ENCODE measurements at regions not wholly inside any gene's neighbourhood (a gene's known extent, or its start where the extent isn't known, plus 50 kb on each side); places are given as distances from the start of the nearest gene placed in this dataset.
"Not testable (repeated sequence)": the region's sequence is repeated elsewhere in the genome, so short reads cannot be mapped to it uniquely, and the experiment has no call there.

DNA sequence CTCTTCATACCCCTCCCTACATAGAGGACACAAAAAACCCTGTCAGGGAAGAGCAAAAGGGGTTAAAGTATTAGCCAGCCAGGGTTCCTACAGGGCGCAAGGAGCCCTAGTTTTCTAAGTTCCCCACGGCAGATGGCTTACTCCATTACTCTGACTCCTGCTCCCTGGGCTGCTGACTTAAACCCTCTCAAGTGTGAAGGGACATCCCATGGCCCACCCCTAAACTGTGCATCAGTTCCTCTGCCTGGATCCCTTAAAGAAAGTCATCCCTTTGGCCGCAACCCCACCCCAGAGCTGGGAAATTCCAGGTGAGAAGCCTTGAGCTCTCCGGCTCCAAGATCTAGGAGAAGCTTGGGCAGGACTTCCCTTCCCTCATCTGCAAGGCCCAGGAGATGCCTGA, 236.0 kb downstream of the TOMM20 start:
- Histone ChIP-seq H3K9ac (ENCODE audit: low read depth in 1 of 2, low read length in 2 of 2) (no peak overlapping the region), H3K4me1 (ENCODE audit: control insufficient read depth in 1 of 2, insufficient read depth in 2 of 2, low read length in 2 of 2) (peaks cover 0 to 20% of the 10 kb centered on the region in 2 donors), H3K4me3 (ENCODE audit: low read depth in 1 of 2, low read length in 2 of 2) (no peak overlapping the region), H3K27me3 (ENCODE audit: control insufficient read depth in 1 of 2, insufficient read depth in 2 of 2, low read length in 2 of 2) (no peaks in the 10 kb centered on the region), H3K9me3 (ENCODE audit: control insufficient read depth in 1 of 2, low read length in 2 of 2) (no peaks in the 10 kb centered on the region), H3K27ac (ENCODE audit: low read depth, low read length) (no peak overlapping the region), H3K36me3 (ENCODE audit: control insufficient read depth in 1 of 2, insufficient read depth in 2 of 2, low read length in 2 of 2) (no peaks in the 10 kb centered on the region)

DNA sequence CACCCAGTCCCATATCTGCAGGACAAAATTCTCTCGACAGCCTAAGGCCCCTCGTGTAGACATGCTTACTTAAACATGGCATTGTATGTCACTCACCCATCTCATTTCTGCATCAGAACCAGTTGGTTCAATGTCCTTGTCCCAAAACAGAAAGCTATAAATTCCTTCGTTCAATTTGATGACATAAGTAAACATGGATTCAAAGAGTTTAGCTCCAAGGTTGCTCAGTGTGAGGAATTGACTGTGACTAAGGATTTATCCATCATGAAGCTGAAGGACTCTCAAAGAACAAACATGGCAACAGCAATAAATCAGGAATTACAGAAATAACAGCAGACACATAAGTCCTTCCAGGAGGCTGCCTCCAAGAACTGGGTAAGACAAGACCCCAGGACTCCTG, 237.2 kb downstream of the TOMM20 start:
- Histone ChIP-seq H3K27me3 (ENCODE audit: control insufficient read depth in 1 of 2, insufficient read depth in 2 of 2, low read length in 2 of 2) (no peaks in the 10 kb centered on the region), H3K4me3 (ENCODE audit: low read depth in 1 of 2, low read length in 2 of 2) (no peak overlapping the region), H3K4me1 (ENCODE audit: control insufficient read depth in 1 of 2, insufficient read depth in 2 of 2, low read length in 2 of 2) (peaks cover 0 to 32% of the 10 kb centered on the region in 2 donors), H3K27ac (ENCODE audit: low read depth, low read length) (no peak overlapping the region), H3K9me3 (ENCODE audit: control insufficient read depth in 1 of 2, low read length in 2 of 2) (no peaks in the 10 kb centered on the region), H3K9ac (ENCODE audit: low read depth in 1 of 2, low read length in 2 of 2) (no peak overlapping the region), H3K36me3 (ENCODE audit: control insufficient read depth in 1 of 2, insufficient read depth in 2 of 2, low read length in 2 of 2) (no peaks in the 10 kb centered on the region)

DNA sequence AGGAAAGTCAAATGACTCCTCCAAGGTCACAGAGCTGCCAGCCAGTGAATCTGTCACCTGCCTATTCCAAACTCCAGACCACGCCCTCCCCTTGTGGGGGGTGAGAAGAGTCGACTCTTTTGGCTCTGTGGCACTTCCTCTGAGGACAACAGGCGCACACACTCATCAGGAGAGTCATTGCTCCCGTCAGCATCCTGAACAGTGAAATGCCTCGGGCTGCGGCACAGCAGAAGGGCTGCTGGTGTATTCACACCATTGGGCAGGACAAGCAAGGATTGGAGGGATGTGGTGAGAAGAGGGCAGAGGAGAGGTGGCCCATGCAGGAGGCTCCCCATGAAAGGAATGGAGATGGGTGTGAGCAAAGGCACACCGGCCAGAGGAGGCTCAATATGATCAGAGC, 239.0 kb downstream of the TOMM20 start:
- no peaks in the 10 kb centered on the region for H3K27me3 ChIP-seq (ENCODE audit: control insufficient read depth in 1 of 2, insufficient read depth in 2 of 2, low read length in 2 of 2)
- no peak overlapping the region for H3K4me3 ChIP-seq (ENCODE audit: low read depth in 1 of 2, low read length in 2 of 2)
- H3K27ac ChIP-seq (ENCODE audit: low read depth, low read length) = no peak overlapping the region
- no peaks in the 10 kb centered on the region for H3K9me3 ChIP-seq (ENCODE audit: control insufficient read depth in 1 of 2, low read length in 2 of 2)
- peaks cover 8 to 41% of the 10 kb centered on the region in 2 donors for H3K4me1 ChIP-seq (ENCODE audit: control insufficient read depth in 1 of 2, insufficient read depth in 2 of 2, low read length in 2 of 2)
- H3K9ac ChIP-seq (ENCODE audit: low read depth in 1 of 2, low read length in 2 of 2) = no peak overlapping the region
- H3K36me3 ChIP-seq (ENCODE audit: control insufficient read depth in 1 of 2, insufficient read depth in 2 of 2, low read length in 2 of 2) = no peaks in the 10 kb centered on the region

DNA sequence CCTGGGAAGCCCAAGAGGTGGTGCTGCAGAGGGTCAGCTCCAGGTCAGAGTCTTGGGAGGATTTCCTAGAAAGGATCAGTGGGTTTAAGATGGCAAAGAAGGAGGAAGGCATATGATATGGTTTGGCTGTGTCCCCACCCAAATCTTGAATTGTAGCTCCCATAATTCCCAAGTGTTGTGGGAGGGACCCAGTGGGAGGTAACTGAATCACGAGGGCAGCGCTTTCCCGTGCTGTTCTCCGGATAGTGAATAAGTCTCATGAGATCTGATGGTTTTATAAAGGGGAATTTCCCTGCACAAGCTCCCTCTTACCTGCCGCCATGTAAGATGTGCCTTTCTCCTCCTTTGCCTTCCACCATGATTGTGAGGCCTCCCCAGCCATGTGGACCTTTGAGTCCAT, 240.4 kb downstream of the TOMM20 start:
- peaks cover 8 to 41% of the 10 kb centered on the region in 2 donors for H3K4me1 ChIP-seq (ENCODE audit: control insufficient read depth in 1 of 2, insufficient read depth in 2 of 2, low read length in 2 of 2)
- not testable (repeated sequence) for H3K36me3 ChIP-seq (ENCODE audit: control insufficient read depth in 1 of 2, insufficient read depth in 2 of 2, low read length in 2 of 2); H3K9me3 ChIP-seq (ENCODE audit: control insufficient read depth in 1 of 2, low read length in 2 of 2); H3K9ac ChIP-seq (ENCODE audit: low read depth in 1 of 2, low read length in 2 of 2); H3K27me3 ChIP-seq (ENCODE audit: control insufficient read depth in 1 of 2, insufficient read depth in 2 of 2, low read length in 2 of 2); H3K4me3 ChIP-seq (ENCODE audit: low read depth in 1 of 2, low read length in 2 of 2); H3K27ac ChIP-seq (ENCODE audit: low read depth, low read length)

DNA sequence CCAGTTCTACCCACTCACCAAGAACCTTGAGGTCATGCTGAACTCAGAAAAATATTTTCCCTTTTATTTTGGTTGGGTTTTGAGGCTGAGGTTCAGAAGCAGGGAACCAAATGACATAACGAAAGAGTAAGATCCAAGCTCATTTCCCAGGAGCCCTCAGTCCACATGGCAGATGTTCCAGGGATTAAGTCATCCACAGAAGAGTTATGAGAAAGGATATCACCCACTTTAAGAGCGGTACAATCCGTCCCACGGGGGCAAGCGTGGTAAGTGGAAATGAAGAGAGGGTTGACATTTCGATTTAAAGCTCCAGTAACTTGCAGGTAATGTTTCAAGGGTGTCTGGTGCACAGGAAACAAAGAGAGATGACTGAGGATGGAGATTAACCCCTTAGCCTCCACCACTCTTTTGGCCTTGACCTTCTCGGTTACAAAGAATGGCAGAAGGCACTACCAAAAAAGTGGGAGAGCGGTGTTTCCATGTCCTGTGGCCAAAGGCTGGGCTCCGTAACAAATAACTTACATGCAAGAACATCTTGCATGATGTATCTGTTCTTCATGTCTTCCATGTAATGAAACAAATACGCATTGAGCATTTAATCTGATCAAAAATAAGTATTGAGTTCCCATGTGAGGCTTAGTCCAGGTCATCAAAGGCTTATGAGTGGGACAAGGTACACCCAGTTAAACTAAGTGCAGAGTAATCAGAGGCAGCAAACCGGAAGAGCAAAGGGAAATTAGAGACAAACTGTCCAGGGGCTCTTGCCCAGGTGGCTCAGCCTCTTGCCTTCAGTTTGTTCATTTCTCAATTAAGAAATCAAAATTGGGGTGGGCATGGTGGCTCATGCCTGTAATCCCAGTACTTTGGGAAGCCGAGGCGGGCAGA, 241.4 kb downstream of the TOMM20 start:
- Histone ChIP-seq H3K27ac (ENCODE audit: low read depth, low read length) (no peak overlapping the region), H3K4me1 (ENCODE audit: control insufficient read depth in 1 of 2, insufficient read depth in 2 of 2, low read length in 2 of 2) (peaks cover 8 to 36% of the 10 kb centered on the region in 2 donors), H3K4me3 (ENCODE audit: low read depth in 1 of 2, low read length in 2 of 2) (no peak overlapping the region)

DNA sequence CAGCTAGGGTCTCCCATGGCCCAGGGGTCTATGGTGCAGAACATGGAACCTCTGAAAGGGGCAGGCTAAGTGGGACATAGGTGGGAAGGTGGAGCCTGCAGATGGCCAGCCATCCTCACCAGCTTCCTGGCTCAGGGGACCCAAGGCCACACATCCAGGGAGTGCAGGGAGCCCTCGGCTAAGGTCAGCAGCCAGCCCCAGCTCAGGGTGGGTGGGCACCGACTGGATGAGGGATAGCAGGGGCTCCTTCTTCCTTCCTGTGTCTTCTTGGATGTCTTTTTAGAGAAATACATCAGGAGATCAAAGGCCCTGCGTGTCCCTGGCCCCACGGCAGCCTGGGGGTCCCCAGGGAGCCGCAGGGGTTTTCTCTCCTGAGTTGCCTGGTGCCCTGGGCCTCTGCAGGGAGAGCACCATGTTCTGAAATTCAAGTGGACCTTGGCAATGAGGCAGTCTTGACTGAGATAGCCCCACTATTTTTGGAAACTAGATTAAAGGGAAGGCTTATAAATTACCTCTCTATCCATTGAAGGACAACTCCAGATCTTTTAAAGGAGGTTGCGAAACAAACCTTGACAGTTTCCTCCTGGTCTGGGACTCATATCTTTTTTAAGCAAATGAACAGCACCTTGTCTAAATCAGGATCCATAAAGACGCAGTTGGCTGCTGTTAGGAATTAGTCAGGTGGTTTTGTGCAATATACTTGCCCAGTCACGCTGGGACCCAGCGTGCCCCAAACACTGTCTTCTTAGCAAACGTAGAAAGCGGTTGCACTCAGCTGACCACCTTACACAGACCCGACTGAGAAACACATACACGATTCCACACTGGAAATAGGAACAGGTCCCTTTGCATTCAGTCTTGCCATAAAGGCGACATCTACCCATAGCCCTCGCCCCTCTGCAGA, 242.3 kb downstream of the TOMM20 start:
- Histone ChIP-seq H3K27me3 (ENCODE audit: control insufficient read depth in 1 of 2, insufficient read depth in 2 of 2, low read length in 2 of 2) (no peaks in the 10 kb centered on the region), H3K9ac (ENCODE audit: low read depth in 1 of 2, low read length in 2 of 2) (no peak overlapping the region), H3K4me1 (ENCODE audit: control insufficient read depth in 1 of 2, insufficient read depth in 2 of 2, low read length in 2 of 2) (peaks cover 8 to 28% of the 10 kb centered on the region in 2 donors), H3K27ac (ENCODE audit: low read depth, low read length) (no peak overlapping the region), H3K9me3 (ENCODE audit: control insufficient read depth in 1 of 2, low read length in 2 of 2) (no peaks in the 10 kb centered on the region), H3K36me3 (ENCODE audit: control insufficient read depth in 1 of 2, insufficient read depth in 2 of 2, low read length in 2 of 2) (no peaks in the 10 kb centered on the region), H3K4me3 (ENCODE audit: low read depth in 1 of 2, low read length in 2 of 2) (no peak overlapping the region)

More for the DNA sequence above, 241.4 kb downstream of the TOMM20 start:
- H3K9me3 ChIP-seq (ENCODE audit: control insufficient read depth in 1 of 2, low read length in 2 of 2) = no peaks in the 10 kb centered on the region
- no peaks in the 10 kb centered on the region for H3K27me3 ChIP-seq (ENCODE audit: control insufficient read depth in 1 of 2, insufficient read depth in 2 of 2, low read length in 2 of 2)
- H3K36me3 ChIP-seq (ENCODE audit: control insufficient read depth in 1 of 2, insufficient read depth in 2 of 2, low read length in 2 of 2) = no peaks in the 10 kb centered on the region
- no peak overlapping the region for H3K9ac ChIP-seq (ENCODE audit: low read depth in 1 of 2, low read length in 2 of 2)

DNA sequence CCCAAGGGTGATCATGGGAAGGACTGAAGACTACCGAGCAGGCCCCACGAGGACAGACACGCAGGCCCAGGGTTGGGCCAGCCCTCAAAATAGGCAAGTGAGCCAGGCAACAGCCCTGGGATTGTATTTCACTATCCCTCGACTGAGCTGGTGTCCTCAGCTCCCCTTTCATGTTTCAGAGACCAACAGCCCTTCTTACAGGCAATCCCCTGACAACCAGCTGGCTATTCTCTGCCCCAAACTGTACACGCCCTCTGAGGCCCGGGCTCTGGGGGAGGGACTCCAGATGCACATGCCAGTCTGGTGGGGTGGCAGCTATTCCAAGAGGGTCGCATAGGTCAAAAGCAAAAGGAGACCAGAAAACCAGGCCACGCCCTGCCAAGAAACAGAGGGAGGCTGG, 243.0 kb downstream of the TOMM20 start:
- Histone ChIP-seq H3K4me1 (ENCODE audit: control insufficient read depth in 1 of 2, insufficient read depth in 2 of 2, low read length in 2 of 2) (peaks cover 8 to 26% of the 10 kb centered on the region in 2 donors), H3K27ac (ENCODE audit: low read depth, low read length) (no peak overlapping the region), H3K27me3 (ENCODE audit: control insufficient read depth in 1 of 2, insufficient read depth in 2 of 2, low read length in 2 of 2) (no peaks in the 10 kb centered on the region), H3K4me3 (ENCODE audit: low read depth in 1 of 2, low read length in 2 of 2) (no peak overlapping the region), H3K36me3 (ENCODE audit: control insufficient read depth in 1 of 2, insufficient read depth in 2 of 2, low read length in 2 of 2) (no peaks in the 10 kb centered on the region), H3K9ac (ENCODE audit: low read depth in 1 of 2, low read length in 2 of 2) (no peak overlapping the region), H3K9me3 (ENCODE audit: control insufficient read depth in 1 of 2, low read length in 2 of 2) (no peaks in the 10 kb centered on the region)

DNA sequence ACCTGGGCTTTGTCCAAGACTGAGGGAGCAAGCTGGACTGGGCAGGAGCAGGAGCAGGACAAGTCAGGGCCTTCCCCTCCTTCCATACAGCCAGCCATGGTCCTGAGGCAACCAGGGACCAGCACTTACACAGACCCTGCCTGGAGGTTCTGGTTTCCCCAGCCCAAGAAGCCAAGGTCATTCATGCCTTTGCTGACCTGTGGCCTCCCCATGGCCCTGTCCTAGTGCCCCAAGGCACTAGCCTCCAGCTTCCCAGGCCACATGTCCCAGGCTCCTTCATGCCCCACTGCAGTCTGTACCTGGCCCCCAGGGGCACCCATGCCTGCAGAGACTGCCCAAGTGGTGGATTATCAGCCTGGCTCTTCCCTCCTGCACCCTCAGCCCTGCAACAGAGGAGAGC, 243.9 kb downstream of the TOMM20 start:
- Histone ChIP-seq H3K4me3 (ENCODE audit: low read depth in 1 of 2, low read length in 2 of 2) (no peak overlapping the region), H3K36me3 (ENCODE audit: control insufficient read depth in 1 of 2, insufficient read depth in 2 of 2, low read length in 2 of 2) (no peaks in the 10 kb centered on the region), H3K4me1 (ENCODE audit: control insufficient read depth in 1 of 2, insufficient read depth in 2 of 2, low read length in 2 of 2) (peaks cover 15 to 28% of the 10 kb centered on the region in 2 donors), H3K27me3 (ENCODE audit: control insufficient read depth in 1 of 2, insufficient read depth in 2 of 2, low read length in 2 of 2) (no peaks in the 10 kb centered on the region), H3K27ac (ENCODE audit: low read depth, low read length) (no peak overlapping the region), H3K9me3 (ENCODE audit: control insufficient read depth in 1 of 2, low read length in 2 of 2) (no peaks in the 10 kb centered on the region), H3K9ac (ENCODE audit: low read depth in 1 of 2, low read length in 2 of 2) (no peak overlapping the region)

DNA sequence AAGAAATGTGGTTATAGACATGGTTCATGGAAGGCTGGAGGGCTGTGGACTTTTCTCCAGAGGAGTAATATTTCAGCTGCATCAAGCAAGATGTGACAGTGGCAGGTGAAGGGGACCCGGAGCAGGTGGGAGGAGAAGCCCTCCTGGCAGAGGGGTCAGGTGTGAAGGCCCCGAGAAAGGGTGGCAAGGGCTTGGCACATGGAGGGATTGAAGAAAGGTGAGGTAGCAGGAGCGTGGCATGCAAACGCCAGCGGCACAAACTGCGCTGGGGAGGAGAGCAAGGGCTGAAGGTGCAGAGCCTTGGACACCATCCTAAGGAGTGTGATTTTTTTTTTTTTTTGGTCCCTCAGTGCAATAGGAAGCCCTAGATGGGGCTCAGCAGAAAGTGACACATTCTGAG, 244.6 kb downstream of the TOMM20 start:
- Histone ChIP-seq H3K36me3 (ENCODE audit: control insufficient read depth in 1 of 2, insufficient read depth in 2 of 2, low read length in 2 of 2) (no peaks in the 10 kb centered on the region), H3K27me3 (ENCODE audit: control insufficient read depth in 1 of 2, insufficient read depth in 2 of 2, low read length in 2 of 2) (no peaks in the 10 kb centered on the region), H3K27ac (ENCODE audit: low read depth, low read length) (no peak overlapping the region), H3K4me3 (ENCODE audit: low read depth in 1 of 2, low read length in 2 of 2) (no peak overlapping the region), H3K9ac (ENCODE audit: low read depth in 1 of 2, low read length in 2 of 2) (no peak overlapping the region), H3K4me1 (ENCODE audit: control insufficient read depth in 1 of 2, insufficient read depth in 2 of 2, low read length in 2 of 2) (peaks cover 21 to 35% of the 10 kb centered on the region in 2 donors), H3K9me3 (ENCODE audit: control insufficient read depth in 1 of 2, low read length in 2 of 2) (no peaks in the 10 kb centered on the region)

DNA sequence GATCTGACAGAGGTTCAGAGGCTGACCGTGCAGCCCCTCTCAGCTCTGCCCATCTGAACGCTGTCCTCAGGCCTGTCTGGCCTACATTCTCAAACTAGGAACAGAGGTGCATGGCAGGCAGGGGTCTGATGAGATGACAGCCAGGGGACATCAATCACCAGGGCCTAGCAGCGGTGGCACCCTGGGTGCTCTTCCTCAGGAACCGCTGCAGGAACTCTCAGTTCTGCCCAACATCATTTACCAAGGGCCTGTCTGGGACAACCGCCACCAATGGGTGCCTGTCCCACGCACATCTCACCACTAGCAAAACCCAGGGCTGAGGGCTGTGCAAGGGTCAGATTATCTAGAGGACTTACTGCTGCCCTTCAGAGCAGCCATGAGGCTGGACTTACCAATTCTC, 245.7 kb downstream of the TOMM20 start:
- no peak overlapping the region for H3K4me3 ChIP-seq (ENCODE audit: low read depth in 1 of 2, low read length in 2 of 2)
- H3K36me3 ChIP-seq (ENCODE audit: control insufficient read depth in 1 of 2, insufficient read depth in 2 of 2, low read length in 2 of 2) = no peaks in the 10 kb centered on the region
- no peak overlapping the region for H3K27ac ChIP-seq (ENCODE audit: low read depth, low read length)
- no peaks in the 10 kb centered on the region for H3K27me3 ChIP-seq (ENCODE audit: control insufficient read depth in 1 of 2, insufficient read depth in 2 of 2, low read length in 2 of 2)
- no peak overlapping the region for H3K9ac ChIP-seq (ENCODE audit: low read depth in 1 of 2, low read length in 2 of 2)
- no peaks in the 10 kb centered on the region for H3K9me3 ChIP-seq (ENCODE audit: control insufficient read depth in 1 of 2, low read length in 2 of 2)
- peaks cover 28 to 42% of the 10 kb centered on the region in 2 donors for H3K4me1 ChIP-seq (ENCODE audit: control insufficient read depth in 1 of 2, insufficient read depth in 2 of 2, low read length in 2 of 2)

Data from duodenal mucosa (tissue), 2 donors.